ENCODE measurements at regions not wholly inside any gene's neighbourhood (a gene's known extent, or its start where the extent isn't known, plus 50 kb on each side); places are given as distances from the start of the nearest gene placed in this dataset.
"Not testable (repeated sequence)": the region's sequence is repeated elsewhere in the genome, so short reads cannot be mapped to it uniquely, and the experiment has no call there.

DNA sequence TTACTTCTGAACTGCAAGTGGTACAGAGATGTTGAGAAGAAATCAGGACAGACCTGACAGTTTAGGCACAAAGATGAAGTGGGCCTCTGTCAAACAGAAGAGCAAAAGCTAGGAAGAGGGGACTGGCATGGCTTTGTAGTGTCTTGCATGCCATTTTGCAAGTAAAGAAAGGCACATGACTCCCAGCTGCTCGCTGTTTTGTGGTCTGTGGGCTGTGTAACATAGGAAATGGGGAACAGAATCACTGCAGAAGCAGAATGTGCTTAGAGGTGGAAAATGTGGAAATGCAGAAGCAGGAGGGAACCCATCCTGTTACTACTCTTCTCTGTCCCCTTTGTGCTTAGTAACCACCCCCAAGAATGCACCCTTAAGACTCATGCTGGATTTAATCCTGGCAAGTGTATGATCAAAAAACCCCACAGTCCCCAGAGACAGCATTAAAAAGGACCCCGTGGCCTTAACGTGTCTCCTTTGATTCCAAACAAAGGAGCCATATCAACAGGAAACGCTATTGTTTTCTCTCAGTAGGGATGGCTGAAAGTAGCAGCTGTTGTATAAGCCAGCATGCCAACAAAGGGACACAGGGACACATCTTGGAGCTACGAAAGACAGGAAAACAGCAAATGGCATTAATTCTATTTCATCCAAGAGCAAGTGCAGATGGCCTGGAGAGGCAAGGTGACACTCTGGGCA is 177.6 kb upstream of the GLRA2 start:
- DNase-seq (ENCODE audit: low read depth in 2 of 2): no peak

DNA sequence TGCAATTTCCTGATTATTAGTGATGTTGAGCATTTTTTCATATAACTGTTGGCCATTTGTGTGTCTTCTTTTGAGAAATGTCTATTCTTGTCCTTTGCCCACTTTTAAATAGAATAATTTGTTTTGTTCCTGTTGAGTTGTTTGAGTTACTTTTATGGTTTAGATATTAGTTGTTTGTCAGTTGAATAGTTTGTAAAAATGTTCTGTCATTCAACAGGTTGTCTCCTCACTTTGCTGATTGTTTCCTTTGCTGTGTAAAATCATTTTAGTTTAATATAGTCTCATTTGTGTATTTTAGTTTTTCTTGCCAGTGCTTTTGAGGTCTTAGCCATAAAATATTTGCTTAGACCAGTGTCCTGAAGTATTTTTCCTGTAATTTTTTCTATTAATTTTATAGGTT is 181.8 kb upstream of the GLRA2 start:
- DNase-seq (ENCODE audit: low read depth in 2 of 2): no peak

DNA sequence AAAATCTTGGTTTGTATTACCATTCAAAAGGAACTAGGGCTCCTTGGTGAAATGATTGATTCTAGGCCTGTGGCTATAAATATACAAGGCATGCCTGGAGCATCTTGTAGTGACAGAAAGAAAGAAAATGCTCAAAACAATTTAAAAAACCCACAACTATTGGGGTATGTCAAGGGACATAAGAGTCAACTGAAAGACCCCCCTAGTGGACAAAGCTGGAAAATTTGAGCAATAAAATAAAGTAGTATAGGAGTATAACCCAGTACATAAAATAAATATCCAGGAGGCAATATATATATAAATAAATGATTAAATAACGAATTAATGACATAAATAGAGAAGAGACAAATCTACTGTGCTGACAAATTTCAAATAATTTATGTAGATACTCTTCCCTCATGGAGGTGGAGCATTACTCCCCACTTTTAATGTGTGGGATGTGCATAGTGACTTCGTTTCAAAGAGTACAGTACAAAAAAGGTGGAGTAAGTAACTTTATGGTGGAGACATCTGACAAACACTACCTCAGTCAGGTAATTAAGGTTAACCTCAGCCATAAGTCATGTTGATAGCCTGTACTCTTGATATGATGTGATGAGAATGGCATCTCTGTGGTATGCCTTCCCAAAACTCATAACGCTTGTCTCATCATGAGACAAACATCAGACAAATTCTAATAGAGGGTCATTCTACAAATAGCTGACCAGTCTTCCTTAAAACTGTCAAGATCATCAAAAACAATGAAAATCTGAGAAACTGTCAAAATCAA is 185.0 kb upstream of the GLRA2 start:
- no peak for DNase-seq (ENCODE audit: low read depth in 2 of 2)

- no peak for DNase-seq (ENCODE audit: low read depth in 2 of 2)
Observed at GRCh38 chrX:14309431-14309830, 219.9 kb upstream of the GLRA2 start.

- not testable (repeated sequence) for DNase-seq (ENCODE audit: low read depth in 2 of 2)
Observed at GRCh38 chrX:14308976-14309375, 220.4 kb upstream of the GLRA2 start.

- no peak for DNase-seq (ENCODE audit: low read depth in 2 of 2)
Observed at GRCh38 chrX:14303891-14304290, 225.4 kb upstream of the GLRA2 start.

GRCh38 chrX:14302561-14302960 is 226.8 kb upstream of the GLRA2 start:
- DNase-seq (ENCODE audit: low read depth in 2 of 2): not testable (repeated sequence)

GRCh38 chrX:14300376-14300775 is 229.0 kb upstream of the GLRA2 start:
- no peak for DNase-seq (ENCODE audit: low read depth in 2 of 2)

- DNase-seq (ENCODE audit: low read depth in 2 of 2): no peak
Observed at GRCh38 chrX:14295426-14295825, 233.9 kb upstream of the GLRA2 start.

- DNase-seq (ENCODE audit: low read depth in 2 of 2): no peak
Observed at GRCh38 chrX:14291666-14292500, 237.5 kb upstream of the GLRA2 start.

DNA sequence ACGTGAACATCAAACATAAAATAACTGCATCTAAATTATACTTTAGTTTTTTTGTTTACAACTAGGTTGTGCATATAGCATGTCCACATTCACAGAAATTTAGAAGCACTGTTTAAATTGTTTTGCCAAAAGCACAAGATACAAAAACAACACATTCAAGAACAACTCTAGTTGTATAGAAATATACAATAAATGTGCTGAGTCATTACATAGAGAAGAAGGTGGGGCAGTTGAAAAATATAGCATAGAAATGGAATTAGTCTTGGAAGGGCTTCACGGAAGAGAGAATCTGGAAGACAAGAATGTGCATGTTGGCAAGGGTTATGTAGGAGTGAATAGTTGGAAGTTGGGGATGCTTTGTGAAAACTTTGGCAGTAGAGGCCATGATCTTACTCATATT is 239.0 kb upstream of the GLRA2 start:
- no peak for DNase-seq (ENCODE audit: low read depth in 2 of 2)

GRCh38 chrX:14274691-14275090 is 245.0 kb upstream of the GEMIN8 start:
- DNase-seq (ENCODE audit: low read depth in 2 of 2): no peak

- DNase-seq (ENCODE audit: low read depth in 2 of 2): no peak
Observed at GRCh38 chrX:14267216-14267615, 237.5 kb upstream of the GEMIN8 start.

DNA sequence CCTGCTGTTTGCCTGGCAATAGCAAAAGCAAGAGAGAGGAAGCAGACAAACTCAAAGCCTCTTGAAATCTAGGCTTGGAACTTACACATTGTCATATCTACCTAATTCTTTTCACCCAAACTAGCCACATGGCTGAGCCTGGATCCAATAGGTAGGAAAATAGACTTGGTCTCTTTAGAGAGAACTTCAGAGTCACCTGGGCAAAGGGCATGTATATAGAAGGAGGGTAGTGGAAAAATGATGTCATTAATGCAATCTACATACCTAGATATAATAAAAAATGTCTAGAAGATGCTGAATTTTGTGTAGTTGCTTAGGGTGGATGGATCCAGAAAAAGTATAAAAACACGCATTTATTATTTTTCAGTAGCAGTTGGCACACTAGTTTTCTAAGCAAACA is 237.0 kb upstream of the GEMIN8 start:
- no peak for DNase-seq (ENCODE audit: low read depth in 2 of 2)

GRCh38 chrX:14243823-14244222 is 214.1 kb upstream of the GEMIN8 start:
- DNase-seq (ENCODE audit: low read depth in 2 of 2): no peak

DNA sequence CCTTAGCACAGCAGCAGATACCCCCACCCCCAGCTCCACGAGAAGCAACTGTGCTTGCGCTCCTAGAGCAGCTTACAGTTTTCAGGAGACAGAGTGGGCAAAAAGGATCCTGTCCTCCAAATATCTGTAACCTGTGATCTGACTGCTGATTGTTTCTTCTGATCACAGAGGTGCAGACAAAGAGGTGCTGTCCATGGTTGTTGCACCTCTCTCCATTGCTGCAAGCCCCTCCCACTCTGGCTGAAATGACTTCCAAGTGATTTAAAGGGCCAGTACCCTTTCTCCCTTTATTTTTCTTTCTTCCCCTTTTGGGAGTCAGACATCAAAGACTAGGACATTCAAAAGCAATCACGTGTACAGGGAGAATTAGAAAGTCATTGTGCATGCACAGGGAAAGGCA is 205.3 kb upstream of the GEMIN8 start:
- DNase-seq (ENCODE audit: low read depth in 2 of 2): no peak

DNA sequence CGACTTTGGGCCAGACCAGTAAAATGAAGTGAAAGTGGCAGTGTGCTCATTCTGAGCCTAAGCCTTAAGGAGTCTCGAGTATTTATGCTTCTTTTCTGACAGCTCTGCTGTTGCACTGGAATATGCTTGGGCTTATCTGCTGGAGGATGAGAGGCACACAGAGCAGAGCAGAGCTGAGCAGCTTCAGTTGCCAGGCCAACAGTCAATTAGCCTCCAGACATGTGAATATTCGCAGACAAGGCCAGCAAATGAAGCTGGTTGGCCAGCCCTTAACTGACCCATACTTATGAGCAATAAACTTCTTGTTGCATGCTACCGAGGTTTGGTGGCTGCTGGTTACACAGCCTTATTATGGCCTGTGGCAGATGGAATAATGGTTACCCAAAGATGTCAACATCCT is 203.0 kb upstream of the GEMIN8 start:
- DNase-seq (ENCODE audit: low read depth in 2 of 2): no peak

- DNase-seq (ENCODE audit: low read depth in 2 of 2): no peak
Observed at GRCh38 chrX:14228611-14229010, 198.9 kb upstream of the GEMIN8 start.

DNA sequence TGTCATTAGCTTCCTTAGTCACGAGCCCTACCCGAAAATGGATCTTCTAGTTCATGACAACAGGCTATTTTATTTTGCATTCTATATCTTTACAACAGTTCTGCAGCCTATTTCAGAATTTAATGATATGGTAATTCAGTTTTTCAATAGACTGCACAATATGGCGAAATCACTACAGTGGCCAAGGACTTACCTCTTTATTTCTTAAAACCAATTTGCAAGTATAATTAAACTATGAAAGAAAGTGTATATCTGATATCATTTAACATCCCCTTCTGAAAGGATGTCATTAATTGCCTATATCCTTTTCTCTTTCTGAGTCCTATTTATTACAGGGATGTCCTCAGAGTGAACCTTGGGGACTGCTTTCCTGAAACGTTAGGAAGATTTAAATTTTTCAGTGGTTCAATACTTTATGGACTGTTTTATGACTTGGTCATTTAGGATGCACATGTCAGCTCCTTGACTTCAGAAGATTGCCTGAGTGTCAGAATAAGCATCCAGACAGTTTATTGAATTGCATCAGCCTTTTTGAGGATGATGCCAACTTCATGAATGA is 190.8 kb upstream of the GEMIN8 start:
- DNase-seq (ENCODE audit: low read depth in 2 of 2): no peak

GRCh38 chrX:14209034-14209433 is 179.3 kb upstream of the GEMIN8 start:
- no peak for DNase-seq (ENCODE audit: low read depth in 2 of 2)

GRCh38 chrX:14194711-14195110 is 165.0 kb upstream of the GEMIN8 start:
- DNase-seq (ENCODE audit: low read depth in 2 of 2): no peak

DNA sequence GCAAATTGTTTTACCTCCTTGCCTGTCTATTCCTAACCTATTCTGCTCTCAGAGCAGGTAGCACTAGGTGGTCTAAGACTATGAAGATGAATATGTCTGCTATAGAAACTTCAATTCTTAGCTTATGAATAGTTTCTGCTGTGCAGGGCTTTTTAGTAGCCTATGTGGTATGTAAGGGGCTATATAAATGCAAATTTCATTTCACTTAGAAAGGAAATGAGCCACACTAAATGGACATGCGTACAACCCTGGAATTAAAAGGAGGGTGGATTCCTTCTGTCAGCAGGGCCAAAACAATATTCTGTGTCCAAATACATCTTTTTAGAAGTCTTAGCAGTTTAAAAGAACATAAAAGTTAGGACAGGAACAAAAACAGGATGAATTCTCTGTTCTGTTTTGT is 163.9 kb upstream of the GEMIN8 start:
- DNase-seq (ENCODE audit: low read depth in 2 of 2): no peak

Measured in stimulated activated CD4-positive, alpha-beta T cell treated with anti-CD3 and anti-CD28 coated beads, Interleukin-1b, Interleukin-23, amount 100 ng/mL, for 4 hours (primary cell).